Heart left ventricle (tissue), 16 donors: ENCODE measurements at regions not wholly inside any gene's neighbourhood (a gene's known extent, or its start where the extent isn't known, plus 50 kb on each side); places are given as distances from the start of the nearest gene placed in this dataset.

ENCODE experiments used
- ATAC-seq, 4 donors: fragments of 200-7000 bp; cut with Tn5 transposase; one replicate each; pipeline ENCODE4 v1.9.1; 2020 to 2022; ENCODE audit warnings: moderate library complexity in 4 of 4, mild to moderate bottlenecking in 3 of 4, moderate number of reproducible peaks in 1 of 4
- DNase-seq, 5 donors: peaks; one replicate each; pipeline ENCODE4 v3.0.0-alpha.2; 2020
- H3K27ac ChIP-seq, 12 donors: fragments of 200-600 bp; sonication (generic) in 4 of 12; one replicate each; pipeline versions ENCODE4 v1.5.0 to v1.8.0; 2016 to 2022; ENCODE audit warnings: mild to moderate bottlenecking in 2 of 12
- H3K27me3 ChIP-seq, 9 donors: fragments of 200-600 bp; sonication (generic) in 2 of 9; one replicate each; pipeline versions ENCODE4 v1.5.1 to v1.8.0; 2016 to 2022; ENCODE audit warnings: mild to moderate bottlenecking in 3 of 9
- H3K36me3 ChIP-seq, 9 donors: fragments of 200-600 bp; sonication (generic) in 2 of 9; one replicate each; pipeline versions ENCODE4 v1.5.0 to v1.8.0; 2018 to 2022; ENCODE audit warnings: mild to moderate bottlenecking in 2 of 9
- H3K4me1 ChIP-seq, 12 donors: fragments of 200-600 bp; sonication (generic) in 4 of 12; one replicate each; pipeline versions ENCODE4 v1.5.0 to v1.8.0; 2016 to 2022; ENCODE audit warnings: mild to moderate bottlenecking in 3 of 12
- H3K4me3 ChIP-seq, 12 donors: fragments of 200-600 bp; sonication (generic) in 4 of 12; one replicate each; pipeline versions ENCODE4 v1.5.0 to v1.8.0; 2017 to 2022; ENCODE audit warnings: mild to moderate bottlenecking in 9 of 12, moderate library complexity in 4 of 12
- H3K9me3 ChIP-seq, 12 donors: fragments of 200-600 bp; sonication (generic) in 4 of 12; one replicate each; pipeline versions ENCODE4 v1.5.0 to v1.8.0; 2016 to 2022; ENCODE audit warnings: mild to moderate bottlenecking in 1 of 12
- POLR2A ChIP-seq, 2 donors: fragments of 450-650 bp; IDR thresholded peaks; one replicate each; pipeline ENCODE4 v1.6.1; 2017; ENCODE audit warnings: antibody characterized with exemption in 2 of 2, mild to moderate bottlenecking in 2 of 2, moderate library complexity in 2 of 2
- WGBS, 4 donors: extraction: QIAGEN DNeasy Blood & Tissue Kit in 2 of 4; methylation state at CpG; one replicate each; pipeline versions ENCODE4 v1.1.5 to v1.1.7; 2013 to 2018; 5-methylcytosine and 5-hydroxymethylcytosine counted together
- intact Hi-C, 10 donors: fragments of 100-400 bp; cut with DNase I; formaldehyde crosslinking; loops; one replicate each; pipeline versions ENCODE4 v1.11.1 to v1.14.2; 2022
- TF ChIP-seq, protein P1 (sequence below), 12 donors: fragments of 200-600 bp; sonication (generic) in 4 of 12; IDR thresholded peaks; one replicate each; pipeline versions ENCODE4 v1.5.0 to v1.8.0; 2018 to 2022; ENCODE audit warnings: antibody characterized with exemption in 12 of 12, mild to moderate bottlenecking in 5 of 12
- donor health status: ischemic (EF 13 %, LVEDD 7.1; RV severe dilation, severe dysfunction).
- donor health status: healthy with polysubstance abuse.
- donor health status: DM: no; HTN: yes; CAD: no.
- donor health status: DM: no; HTN: no; CAD: no.
- donor health status: ischemic (EF 25% LVEDD 6.9; RV normal size, moderate dysfunction).
- donor health status: ischemic (EF 25% LVEDD 5.7; RV mildly dilated, moderate dysfunction).
- donor health status: healthy.
- donor health status: DM: yes; HTN: yes; CAD: no.
- donor health status: ischemic (EF 35%, LVEDD 5.7; RV mildly dilated, moderate dysfunction).
- donor health status: nonischemic (EF 11% LVEDD 7.7; RV severe dilation, severe dysfunction).
- donor health status: DM: yes; HTN: yes; CAD: no.
- donor health status: PGD.
- donor health status: ischemic (EF 29% LVEDD 5.4; RV normal size, mild dysfunction).
- donor health status: nonischemic (EF 23%, LVEDD 6.1; RV moderate dilation, normal function).

DNA sequence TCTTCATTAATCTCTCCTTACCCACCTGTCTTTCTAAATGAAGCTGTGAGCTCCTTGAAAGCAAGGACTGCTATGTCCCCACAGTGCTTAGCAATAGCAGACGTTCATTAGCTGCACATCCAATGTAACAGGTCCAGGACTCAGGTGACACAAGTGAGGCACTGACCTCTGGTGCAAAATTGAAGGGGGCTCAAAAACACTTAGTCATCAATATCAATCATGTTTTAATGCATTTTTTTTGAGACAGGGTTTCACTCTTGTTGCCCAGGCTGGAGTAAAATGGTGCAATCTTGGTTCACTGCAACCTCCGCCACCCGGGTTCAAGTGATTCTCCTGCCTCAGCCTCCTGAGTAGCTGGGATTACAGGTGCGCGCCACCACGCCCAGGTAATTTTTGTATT lies 56.1 kb upstream of the ADGRG2 start:
- intact Hi-C loops: no loop called here
- Histone ChIP-seq H3K9me3 (no peaks in the 10 kb centered on the region), H3K36me3 (no peaks in the 10 kb centered on the region), H3K4me3 (no peak overlapping the region), H3K4me1 (no peaks in the 10 kb centered on the region), H3K27ac (no peak overlapping the region), H3K27me3 (no peaks in the 10 kb centered on the region)
- ATAC-seq: no peak
- 87 to 91% (median 89%) methylated on average over 6 of the region's 6 CpGs for WGBS, 4 donors
- DNase-seq: no peak
- no peak for TF ChIP-seq POLR2A (IDR thresholded peaks at IDR 0.05)
- TF ChIP-seq, protein P1, sequence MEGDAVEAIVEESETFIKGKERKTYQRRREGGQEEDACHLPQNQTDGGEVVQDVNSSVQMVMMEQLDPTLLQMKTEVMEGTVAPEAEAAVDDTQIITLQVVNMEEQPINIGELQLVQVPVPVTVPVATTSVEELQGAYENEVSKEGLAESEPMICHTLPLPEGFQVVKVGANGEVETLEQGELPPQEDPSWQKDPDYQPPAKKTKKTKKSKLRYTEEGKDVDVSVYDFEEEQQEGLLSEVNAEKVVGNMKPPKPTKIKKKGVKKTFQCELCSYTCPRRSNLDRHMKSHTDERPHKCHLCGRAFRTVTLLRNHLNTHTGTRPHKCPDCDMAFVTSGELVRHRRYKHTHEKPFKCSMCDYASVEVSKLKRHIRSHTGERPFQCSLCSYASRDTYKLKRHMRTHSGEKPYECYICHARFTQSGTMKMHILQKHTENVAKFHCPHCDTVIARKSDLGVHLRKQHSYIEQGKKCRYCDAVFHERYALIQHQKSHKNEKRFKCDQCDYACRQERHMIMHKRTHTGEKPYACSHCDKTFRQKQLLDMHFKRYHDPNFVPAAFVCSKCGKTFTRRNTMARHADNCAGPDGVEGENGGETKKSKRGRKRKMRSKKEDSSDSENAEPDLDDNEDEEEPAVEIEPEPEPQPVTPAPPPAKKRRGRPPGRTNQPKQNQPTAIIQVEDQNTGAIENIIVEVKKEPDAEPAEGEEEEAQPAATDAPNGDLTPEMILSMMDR (IDR thresholded peaks at IDR 0.05): no peak

GRCh38 chrX:19179389-19179788 lies 57.1 kb upstream of the ADGRG2 start:
- Histone ChIP-seq H3K36me3 (no peaks in the 10 kb centered on the region), H3K27me3 (no peaks in the 10 kb centered on the region), H3K4me1 (no peaks in the 10 kb centered on the region), H3K9me3 (no peaks in the 10 kb centered on the region), H3K27ac (no peak overlapping the region), H3K4me3 (no peak overlapping the region)
- 67 to 88% (median 76%) methylated on average over 5 of the region's 5 CpGs for WGBS, 4 donors
- TF ChIP-seq, protein P1 (IDR thresholded peaks at IDR 0.05): no peak
- no peak for TF ChIP-seq POLR2A (IDR thresholded peaks at IDR 0.05)
- DNase-seq: no peak
- no peak for ATAC-seq
- intact Hi-C loops: no loop called here

DNA sequence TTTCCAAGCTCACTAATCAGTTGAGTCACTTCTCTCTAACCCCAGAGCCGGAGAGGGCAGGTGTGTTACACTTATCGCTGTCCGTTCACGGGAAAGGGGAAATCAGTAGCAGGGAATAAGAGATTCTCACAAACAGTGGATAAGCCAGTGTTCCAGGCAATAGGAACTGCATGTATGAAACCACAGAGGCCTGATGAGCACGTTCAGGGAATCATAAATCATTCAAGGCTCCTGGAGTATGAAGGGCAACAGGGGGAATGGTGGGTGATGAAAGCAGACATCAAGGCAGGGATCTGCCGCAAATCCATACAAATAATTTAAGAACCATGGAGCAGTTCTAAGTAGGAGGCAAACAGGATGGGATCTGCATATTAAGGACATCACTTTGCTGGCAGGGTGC lies 59.1 kb upstream of the ADGRG2 start:
- intact Hi-C loops: no loop called here
- Histone ChIP-seq H3K9me3 (no peaks in the 10 kb centered on the region), H3K27me3 (no peaks in the 10 kb centered on the region), H3K4me1 (no peaks in the 10 kb centered on the region), H3K4me3 (no peak overlapping the region), H3K36me3 (no peaks in the 10 kb centered on the region), H3K27ac (no peak overlapping the region)
- TF ChIP-seq POLR2A (IDR thresholded peaks at IDR 0.05): no peak
- TF ChIP-seq, protein P1 (IDR thresholded peaks at IDR 0.05): no peak
- WGBS, 4 donors: 78 to 86% (median 85%) methylated on average over 6 of the region's 6 CpGs
- ATAC-seq: no peak
- DNase-seq: no peak

DNA sequence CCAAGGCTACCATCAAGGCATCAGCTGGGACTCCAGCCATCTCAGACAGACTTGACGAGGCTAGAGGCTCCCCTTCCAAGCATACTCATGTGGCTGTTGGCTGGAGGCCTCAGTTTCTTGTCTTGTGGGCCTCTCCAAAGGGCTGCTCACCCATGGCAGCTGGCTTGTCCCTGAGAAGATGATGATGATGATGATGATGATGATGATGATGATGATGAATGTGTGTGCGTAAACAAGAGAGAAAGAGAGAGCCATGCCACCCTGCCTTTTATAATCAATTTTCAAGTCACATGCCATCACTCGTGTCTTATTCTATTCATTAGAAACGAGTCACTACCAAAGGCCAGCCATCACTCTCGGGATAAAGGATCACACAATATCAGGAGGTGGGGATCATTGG lies 60.5 kb upstream of the ADGRG2 start:
- Histone ChIP-seq H3K4me3 (no peak overlapping the region), H3K27ac (no peak overlapping the region), H3K9me3 (no peaks in the 10 kb centered on the region), H3K4me1 (no peaks in the 10 kb centered on the region), H3K27me3 (no peaks in the 10 kb centered on the region), H3K36me3 (no peaks in the 10 kb centered on the region)
- intact Hi-C loops: no loop called here
- no peak for DNase-seq
- 84 to 95% (median 92%) methylated on average over 5 of the region's 5 CpGs for WGBS, 4 donors
- no peak for ATAC-seq
- no peak for TF ChIP-seq POLR2A (IDR thresholded peaks at IDR 0.05)

GRCh38 chrX:19183761-19184477 lies 61.7 kb upstream of the ADGRG2 start:
- Histone ChIP-seq H3K36me3 (no peaks in the 10 kb centered on the region), H3K27ac (no peak overlapping the region), H3K4me1 (no peaks in the 10 kb centered on the region), H3K9me3 (no peaks in the 10 kb centered on the region), H3K27me3 (no peaks in the 10 kb centered on the region), H3K4me3 (no peak overlapping the region)
- TF ChIP-seq, protein P1 (IDR thresholded peaks at IDR 0.05): no peak
- no peak for TF ChIP-seq POLR2A (IDR thresholded peaks at IDR 0.05)
- DNase-seq (peak in 1 of 5 donors; percentile 32), ATAC-seq (peak; percentile 62 to 71 (median 68))
- intact Hi-C loops: no loop called here
- WGBS, 4 donors: 38 to 61% (median 49%) methylated on average over 11 of the region's 11 CpGs
